ENCODE measurements at regions not wholly inside any gene's neighbourhood (a gene's known extent, or its start where the extent isn't known, plus 50 kb on each side); places are given as distances from the start of the nearest gene placed in this dataset.

GRCh38 chr9:13688990-13689600, 409.6 kb upstream of the MPDZ start:
- TF ChIP-seq CTCF (IDR thresholded peaks at IDR 0.05), result peak in 3 of 6 experiments; percentile 25 to 44 (median 42)
- no peak for TF ChIP-seq POLR2A (IDR thresholded peaks at IDR 0.05)

Measured in thyroid gland (tissue), 4 donors.